Left lung (tissue), 4 donors: ENCODE measurements at regions not wholly inside any gene's neighbourhood (a gene's known extent, or its start where the extent isn't known, plus 50 kb on each side); places are given as distances from the start of the nearest gene placed in this dataset.
A peak's percentile ranks its signal among the peaks of the same experiment; 100 is the strongest.

Experiments
- ATAC-seq: fragments of 200-7000 bp; cut with Tn5 transposase; one replicate; pipeline ENCODE4 v1.9.1; 2020; ENCODE audit warnings: moderate library complexity
- DNase-seq, 4 donors: peaks; one replicate each; pipeline ENCODE4 v3.0.0-alpha.2; 2013 to 2020
- H3K27ac ChIP-seq, 2 donors: fragments of 200-600 bp; sonication (generic) in 1 of 2; one replicate each; pipeline versions ENCODE4 v1.5.0 to v1.8.0; 2020 to 2021
- H3K27me3 ChIP-seq, 2 donors: fragments of 200-600 bp; sonication (generic) in 1 of 2; one replicate each; pipeline versions ENCODE4 v1.5.0 to v1.8.0; 2020 to 2021
- H3K36me3 ChIP-seq, 2 donors: fragments of 200-600 bp; sonication (generic) in 1 of 2; one replicate each; pipeline versions ENCODE4 v1.5.0 to v1.8.0; 2020 to 2021
- H3K4me1 ChIP-seq, 2 donors: fragments of 200-600 bp; one replicate each; pipeline ENCODE4 v1.8.0; 2021
- H3K4me3 ChIP-seq, 2 donors: fragments of 200-600 bp; sonication (generic) in 1 of 2; one replicate each; pipeline versions ENCODE4 v1.5.0 to v1.8.0; 2020 to 2021; ENCODE audit warnings: mild to moderate bottlenecking in 1 of 2
- H3K9me3 ChIP-seq, 2 donors: fragments of 200-600 bp; sonication (generic) in 1 of 2; one replicate each; pipeline versions ENCODE4 v1.5.0 to v1.8.0; 2020 to 2021
- CTCF ChIP-seq, 2 donors: fragments of 200-600 bp; sonication (generic) in 1 of 2; IDR thresholded peaks; one replicate each; pipeline versions ENCODE4 v1.5.0 to v1.8.0; 2021; ENCODE audit warnings: antibody characterized with exemption in 2 of 2
- intact Hi-C, 2 donors: fragments of 100-400 bp; cut with DNase I; formaldehyde crosslinking; loops; one replicate each; pipeline versions ENCODE4 v1.11.2 to v1.14.2; 2022
- donor health status: DM: no; HTN: yes; CAD: no.
- donor health status: DM: no; HTN: no; CAD: no.

DNA sequence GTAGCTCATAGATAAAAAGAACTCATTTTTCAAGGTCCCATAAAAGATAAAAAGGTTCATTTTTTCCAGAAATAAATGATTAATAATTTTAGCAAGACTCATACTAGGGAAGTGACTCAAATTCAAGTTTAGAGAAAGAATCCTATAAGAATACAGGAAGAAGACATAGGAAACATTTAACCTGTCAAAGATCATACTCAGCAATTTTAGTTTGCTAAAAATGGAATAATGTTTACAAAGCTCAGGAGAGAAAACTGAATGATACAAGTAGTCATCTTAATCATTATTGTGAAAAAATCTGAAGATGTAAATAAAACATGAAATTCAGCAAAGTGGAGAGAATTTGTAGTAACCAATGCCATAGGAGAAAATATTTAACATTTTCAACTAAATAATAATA lies 926.6 kb downstream of the TBC1D32 start:
- no peak for ATAC-seq
- TF ChIP-seq CTCF (IDR thresholded peaks at IDR 0.05): no peak
- DNase-seq: no peak
- H3K9me3 ChIP-seq: peaks cover 0 to 5% of the 10 kb centered on the region in 2 donors
- intact Hi-C loops: no loop called here
- no peaks in the 10 kb centered on the region for H3K36me3 ChIP-seq
- no peak overlapping the region for H3K4me3 ChIP-seq
- no peak overlapping the region for H3K27ac ChIP-seq
- H3K4me1 ChIP-seq: no peaks in the 10 kb centered on the region
- no peaks in the 10 kb centered on the region for H3K27me3 ChIP-seq

DNA sequence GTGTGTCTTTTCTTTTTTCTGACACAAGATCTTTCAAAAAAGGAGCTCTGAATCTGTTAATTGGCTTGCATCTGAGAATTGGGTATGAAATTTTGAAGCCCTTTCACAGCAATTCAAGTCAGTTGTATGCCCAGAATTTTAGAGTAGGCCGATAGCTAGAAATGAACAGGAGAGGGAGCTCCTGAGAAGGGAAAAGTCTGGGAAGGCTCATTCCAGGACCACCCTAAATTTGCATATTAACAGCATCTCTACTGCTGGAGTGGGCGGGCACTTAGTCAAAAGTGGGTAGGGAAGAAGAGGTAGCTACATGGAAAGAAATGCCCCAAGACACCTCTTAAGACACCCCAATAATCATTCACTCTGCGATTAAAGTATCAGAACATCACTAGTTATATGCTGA lies 928.3 kb downstream of the TBC1D32 start:
- TF ChIP-seq CTCF (IDR thresholded peaks at IDR 0.05): no peak
- Histone ChIP-seq H3K4me1 (no peaks in the 10 kb centered on the region), H3K4me3 (no peak overlapping the region), H3K9me3 (peaks cover 0 to 5% of the 10 kb centered on the region in 2 donors), H3K27ac (no peak overlapping the region), H3K27me3 (no peaks in the 10 kb centered on the region), H3K36me3 (no peaks in the 10 kb centered on the region)
- DNase-seq (no peak), ATAC-seq (no peak)
- intact Hi-C loops: no loop called here

DNA sequence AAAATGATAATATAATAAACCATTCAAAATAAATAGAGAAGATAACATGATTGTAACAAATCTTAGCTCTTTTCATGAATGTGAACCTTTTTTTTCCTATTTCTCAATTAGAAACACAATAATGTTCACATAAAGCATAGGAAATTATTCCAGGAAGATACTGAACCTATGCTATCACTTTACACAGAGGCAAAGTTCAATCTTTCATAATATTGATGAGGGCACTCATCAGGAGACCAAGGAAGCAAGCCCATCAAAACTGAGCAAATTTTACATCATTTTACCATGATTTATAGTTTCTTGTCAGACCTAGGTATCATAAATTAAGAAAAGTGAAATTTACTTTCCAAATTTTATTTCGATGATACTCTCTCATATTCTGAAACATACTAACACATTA lies 938.5 kb downstream of the TBC1D32 start:
- no peaks in the 10 kb centered on the region for H3K9me3 ChIP-seq
- H3K36me3 ChIP-seq: no peaks in the 10 kb centered on the region
- no peaks in the 10 kb centered on the region for H3K27me3 ChIP-seq
- DNase-seq: no peak
- ATAC-seq: no peak
- no peaks in the 10 kb centered on the region for H3K4me1 ChIP-seq
- intact Hi-C loops: no loop called here
- no peak overlapping the region for H3K27ac ChIP-seq
- no peak for TF ChIP-seq CTCF (IDR thresholded peaks at IDR 0.05)
- H3K4me3 ChIP-seq: no peak overlapping the region

DNA sequence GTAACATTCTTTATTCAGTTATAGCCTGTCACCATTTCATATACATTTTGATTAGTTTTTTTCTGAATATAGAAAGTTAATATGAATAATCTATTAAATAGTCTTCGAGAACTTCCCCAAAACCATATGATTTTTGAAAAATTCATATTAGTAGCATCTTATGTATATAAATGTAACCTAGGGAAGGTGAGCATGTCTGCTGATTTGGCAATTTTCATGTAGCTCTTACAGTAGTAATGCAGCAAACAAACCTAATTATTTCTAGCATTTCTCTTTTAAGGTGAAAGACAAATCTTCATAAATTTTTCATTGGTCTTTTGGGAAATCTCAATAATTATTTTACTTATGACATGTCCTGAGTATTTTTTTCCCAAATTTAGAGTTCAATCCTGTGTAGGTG lies 939.0 kb downstream of the TBC1D32 start:
- no peaks in the 10 kb centered on the region for H3K27me3 ChIP-seq
- H3K9me3 ChIP-seq: no peaks in the 10 kb centered on the region
- H3K4me1 ChIP-seq: no peaks in the 10 kb centered on the region
- ATAC-seq (no peak), DNase-seq (no peak)
- H3K4me3 ChIP-seq: no peak overlapping the region
- intact Hi-C loops: no loop called here
- no peak for TF ChIP-seq CTCF (IDR thresholded peaks at IDR 0.05)
- H3K36me3 ChIP-seq: no peaks in the 10 kb centered on the region
- no peak overlapping the region for H3K27ac ChIP-seq

- H3K4me3 ChIP-seq: no peak overlapping the region
- DNase-seq (peak in 2 of 4 donors; percentile 8 to 14), ATAC-seq (no peak)
- intact Hi-C loops: no loop called here
- no peaks in the 10 kb centered on the region for H3K36me3 ChIP-seq
- H3K27me3 ChIP-seq: no peaks in the 10 kb centered on the region
- no peak for TF ChIP-seq CTCF (IDR thresholded peaks at IDR 0.05)
- no peaks in the 10 kb centered on the region for H3K9me3 ChIP-seq
- no peak overlapping the region for H3K27ac ChIP-seq
- H3K4me1 ChIP-seq: no peaks in the 10 kb centered on the region
These were observed 941.3 kb downstream of the TBC1D32 start for GRCh38 chr6:120392941-120393340.
